VCaP (cell line): ENCODE measurements at regions not wholly inside any gene's neighbourhood (a gene's known extent, or its start where the extent isn't known, plus 50 kb on each side); places are given as distances from the start of the nearest gene placed in this dataset.

Source experiments
- H3K27ac ChIP-seq: fragments of 450-650 bp; 2 replicates; pipeline ENCODE4 v1.5.1; 2017
- TF ChIP-seq, protein P1 (sequence below): fragments of 450-650 bp; conservative IDR thresholded peaks from 2 replicates; pipeline ENCODE4 v1.5.1; 2017; ENCODE audit warnings: mild to moderate bottlenecking, moderate library complexity

- H3K27ac ChIP-seq: no peak overlapping the region
- TF ChIP-seq, protein P1, sequence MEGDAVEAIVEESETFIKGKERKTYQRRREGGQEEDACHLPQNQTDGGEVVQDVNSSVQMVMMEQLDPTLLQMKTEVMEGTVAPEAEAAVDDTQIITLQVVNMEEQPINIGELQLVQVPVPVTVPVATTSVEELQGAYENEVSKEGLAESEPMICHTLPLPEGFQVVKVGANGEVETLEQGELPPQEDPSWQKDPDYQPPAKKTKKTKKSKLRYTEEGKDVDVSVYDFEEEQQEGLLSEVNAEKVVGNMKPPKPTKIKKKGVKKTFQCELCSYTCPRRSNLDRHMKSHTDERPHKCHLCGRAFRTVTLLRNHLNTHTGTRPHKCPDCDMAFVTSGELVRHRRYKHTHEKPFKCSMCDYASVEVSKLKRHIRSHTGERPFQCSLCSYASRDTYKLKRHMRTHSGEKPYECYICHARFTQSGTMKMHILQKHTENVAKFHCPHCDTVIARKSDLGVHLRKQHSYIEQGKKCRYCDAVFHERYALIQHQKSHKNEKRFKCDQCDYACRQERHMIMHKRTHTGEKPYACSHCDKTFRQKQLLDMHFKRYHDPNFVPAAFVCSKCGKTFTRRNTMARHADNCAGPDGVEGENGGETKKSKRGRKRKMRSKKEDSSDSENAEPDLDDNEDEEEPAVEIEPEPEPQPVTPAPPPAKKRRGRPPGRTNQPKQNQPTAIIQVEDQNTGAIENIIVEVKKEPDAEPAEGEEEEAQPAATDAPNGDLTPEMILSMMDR: no peak
These were observed 131.9 kb upstream of the XYLT1 start for GRCh38 chr16:17602678-17603077.

DNA sequence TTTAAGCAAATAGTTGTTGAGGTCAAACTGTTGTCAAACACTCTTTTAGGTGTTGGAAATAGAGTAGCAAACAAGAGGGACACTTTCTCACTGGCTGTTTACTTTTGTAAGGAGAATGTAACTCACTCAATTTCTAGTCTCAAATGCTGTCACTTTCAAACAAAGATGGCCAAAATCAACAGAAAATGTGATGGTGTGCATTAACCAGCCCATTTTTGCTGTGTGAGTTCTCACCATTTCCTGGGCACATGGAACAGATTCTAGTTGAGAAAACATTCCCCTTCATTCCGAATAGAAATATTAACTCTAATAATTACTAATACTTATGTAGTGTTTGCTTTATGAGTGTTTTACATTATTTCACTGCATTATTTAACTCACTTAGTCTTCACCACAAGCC, 128.2 kb upstream of the XYLT1 start:
- no peak overlapping the region for H3K27ac ChIP-seq
- TF ChIP-seq, protein P1: no peak

- TF ChIP-seq, protein P1: no peak
- no peak overlapping the region for H3K27ac ChIP-seq
These were observed 121.1 kb upstream of the XYLT1 start for GRCh38 chr16:17591655-17592405.

GRCh38 chr16:17590711-17591654, 120.2 kb upstream of the XYLT1 start:
- TF ChIP-seq, protein P1: no peak
- no peak overlapping the region for H3K27ac ChIP-seq

- H3K27ac ChIP-seq: no peak overlapping the region
- TF ChIP-seq, protein P1: no peak
These were observed 119.1 kb upstream of the XYLT1 start for GRCh38 chr16:17589898-17590297.

DNA sequence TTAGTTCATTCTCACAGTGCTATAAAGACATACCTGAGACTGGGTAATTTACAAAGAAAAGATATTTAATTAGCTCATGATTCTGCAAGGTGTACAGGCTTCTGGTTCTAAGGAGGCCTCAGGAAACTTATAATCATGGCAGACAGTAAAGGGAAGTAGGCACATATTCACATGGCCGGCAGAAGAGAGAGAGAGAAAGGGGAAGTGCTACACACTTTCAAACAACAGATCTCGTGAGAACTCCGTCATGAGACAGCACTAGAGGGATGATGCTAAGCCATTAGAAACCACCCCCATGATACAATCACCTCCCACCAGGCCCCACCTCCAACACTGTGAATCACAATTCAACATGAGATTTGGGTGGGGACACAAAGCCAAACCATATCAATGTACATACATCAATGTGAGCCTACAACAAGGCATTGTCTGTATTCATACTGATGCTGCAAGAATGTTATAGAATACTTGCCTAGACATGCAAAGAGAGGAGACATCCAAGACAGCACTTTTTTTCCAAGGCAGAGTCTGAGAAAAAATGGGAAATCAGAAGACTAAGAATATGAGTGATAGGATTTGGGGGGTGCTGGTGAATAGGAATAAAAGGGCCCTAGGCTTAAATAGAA, 114.8 kb upstream of the XYLT1 start:
- TF ChIP-seq, protein P1: no peak
- H3K27ac ChIP-seq: no peak overlapping the region
